CD4-positive, alpha-beta T cell treated with Interleukin-12 subunit alpha and Interleukin-12 subunit beta, for 1 hour (primary cell): ENCODE measurements at regions not wholly inside any gene's neighbourhood (a gene's known extent, or its start where the extent isn't known, plus 50 kb on each side); places are given as distances from the start of the nearest gene placed in this dataset.

Source experiments
- DNase-seq: peaks from one replicate; pipeline ENCODE4 v3.0.0-alpha.2; 2020

- no peak for DNase-seq
These were observed 216.1 kb downstream of the HTR7 start for GRCh38 chr10:90641731-90642130.

- DNase-seq, result no peak
These were observed 215.7 kb downstream of the HTR7 start for GRCh38 chr10:90642136-90642535.

- DNase-seq, result no peak
These were observed 215.2 kb downstream of the HTR7 start for GRCh38 chr10:90642650-90643049.

GRCh38 chr10:90644165-90644564 is 213.7 kb downstream of the HTR7 start:
- DNase-seq, result no peak

- DNase-seq, result no peak
These were observed 207.0 kb downstream of the HTR7 start for GRCh38 chr10:90650858-90651257.

- no peak for DNase-seq
These were observed 205.3 kb downstream of the HTR7 start for GRCh38 chr10:90652519-90652918.

GRCh38 chr10:90658791-90659190 is 199.0 kb downstream of the HTR7 start:
- DNase-seq, result no peak

- DNase-seq, result no peak
These were observed 191.8 kb downstream of the HTR7 start for GRCh38 chr10:90665905-90666662.

- DNase-seq, result no peak
These were observed 183.4 kb downstream of the HTR7 start for GRCh38 chr10:90674461-90674860.

GRCh38 chr10:90674928-90675327 is 182.9 kb downstream of the HTR7 start:
- DNase-seq, result no peak

- no peak for DNase-seq
These were observed 182.2 kb downstream of the HTR7 start for GRCh38 chr10:90675621-90676020.
